ENCODE measurements at regions not wholly inside any gene's neighbourhood (a gene's known extent, or its start where the extent isn't known, plus 50 kb on each side); places are given as distances from the start of the nearest gene placed in this dataset.

- no peak for DNase-seq
Measured at GRCh38 chr13:105083992-105084391, 1451.5 kb downstream of the EFNB2 start.

DNA sequence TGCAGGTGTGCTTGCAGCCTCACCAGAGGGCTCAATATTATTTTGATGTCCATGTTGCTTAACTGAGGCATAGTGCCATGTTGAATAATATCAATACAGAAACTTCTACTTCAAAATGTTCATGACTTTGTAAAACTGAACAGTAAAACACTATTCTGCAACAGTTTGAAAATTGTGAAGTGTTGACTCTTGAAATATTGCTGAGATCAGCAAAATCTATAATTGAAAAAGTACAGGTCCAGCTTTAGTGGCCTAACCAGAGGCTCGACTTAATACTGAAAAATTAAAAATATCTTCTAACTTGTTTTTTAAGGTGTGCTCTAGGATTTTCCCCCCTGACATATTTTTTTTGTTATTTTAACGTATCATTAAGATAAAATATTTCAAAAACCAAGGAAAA is 1460.7 kb downstream of the EFNB2 start:
- DNase-seq, result no peak

DNA sequence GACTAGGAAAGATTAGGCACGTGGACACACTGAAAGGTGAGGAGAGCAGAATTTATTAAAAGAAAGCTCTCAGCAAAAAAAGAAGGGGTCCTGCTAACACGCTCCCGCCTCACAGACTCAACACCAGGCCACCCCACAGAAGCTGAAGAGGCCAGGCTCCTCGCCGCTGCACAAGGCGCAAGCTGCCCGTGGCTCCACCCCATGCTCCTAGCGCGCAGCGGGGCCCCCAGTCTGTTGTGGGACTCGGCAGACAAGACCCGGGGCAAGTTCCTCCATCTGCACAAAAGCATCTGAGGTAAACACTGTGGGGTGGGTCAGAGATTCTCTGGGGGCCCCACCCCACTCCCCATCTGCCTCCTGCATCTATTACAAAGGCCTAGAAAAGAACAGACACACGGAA is 1462.4 kb downstream of the EFNB2 start:
- no peak for DNase-seq

- no peak for DNase-seq
Measured at GRCh38 chr13:105070452-105070851, 1465.0 kb downstream of the EFNB2 start.

- DNase-seq, result no peak
Measured at GRCh38 chr13:105069106-105069505, 1466.4 kb downstream of the EFNB2 start.

DNA sequence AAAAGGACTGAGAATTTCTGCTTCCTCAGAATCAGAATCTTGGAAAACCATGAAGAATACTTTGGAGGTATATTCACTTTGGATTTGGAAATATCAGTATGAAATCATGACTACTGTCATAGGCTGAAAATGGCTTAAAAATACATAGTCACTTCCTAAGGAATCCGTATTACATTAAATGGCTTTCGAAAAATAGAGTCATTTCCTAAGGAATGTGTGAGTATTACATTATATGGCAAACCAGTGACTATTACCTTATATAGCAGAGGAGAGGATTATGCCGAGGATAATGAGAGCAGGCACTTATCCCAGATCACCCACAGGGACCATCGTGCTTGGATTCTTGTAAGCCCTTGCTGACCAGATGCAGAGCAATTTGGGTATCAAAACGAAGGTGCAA is 1471.8 kb downstream of the EFNB2 start:
- no peak for DNase-seq

DNA sequence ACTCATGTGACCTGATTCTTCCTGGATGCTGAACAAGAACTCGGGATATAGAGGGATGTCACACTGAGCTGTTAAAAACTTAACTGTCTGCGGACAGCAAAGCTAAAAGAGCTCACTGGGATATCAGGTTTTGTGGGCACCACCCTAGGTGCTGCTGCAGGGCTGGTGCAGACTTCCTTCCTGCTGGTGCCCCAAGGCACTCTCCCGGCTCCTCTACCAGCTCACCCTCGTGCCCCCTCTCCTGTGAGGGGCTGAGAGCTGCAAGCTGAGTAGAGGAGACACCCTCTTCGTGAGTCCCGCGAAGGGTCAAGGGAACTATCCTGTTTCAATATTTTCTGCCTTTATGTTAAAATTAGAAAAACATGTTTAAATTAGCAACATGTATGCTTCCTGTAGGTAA is 1475.7 kb downstream of the EFNB2 start:
- no peak for DNase-seq

- no peak for DNase-seq
Measured at GRCh38 chr13:105058517-105058916, 1476.9 kb downstream of the EFNB2 start.

- no peak for DNase-seq
Measured at GRCh38 chr13:105052711-105053110, 1482.8 kb downstream of the EFNB2 start.

DNA sequence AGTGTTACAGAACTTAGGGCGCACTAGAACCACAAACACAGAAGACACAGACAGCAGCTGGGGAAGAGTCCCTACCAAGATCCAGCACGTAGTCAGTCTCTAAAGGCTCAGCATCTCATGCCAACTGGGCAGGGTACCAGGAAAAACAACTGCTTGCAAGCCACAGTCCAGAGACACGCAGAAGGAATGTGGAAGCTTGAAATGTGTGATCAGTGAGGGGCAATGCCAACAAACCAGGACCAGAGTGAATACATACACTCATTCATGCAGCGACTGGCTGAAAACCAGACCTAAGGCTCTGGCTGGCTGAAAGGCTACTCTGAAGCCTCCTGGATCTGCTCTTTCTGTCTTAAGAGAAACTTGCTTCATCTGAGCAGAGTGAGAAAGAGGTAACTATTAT is 1484.8 kb downstream of the EFNB2 start:
- no peak for DNase-seq

DNA sequence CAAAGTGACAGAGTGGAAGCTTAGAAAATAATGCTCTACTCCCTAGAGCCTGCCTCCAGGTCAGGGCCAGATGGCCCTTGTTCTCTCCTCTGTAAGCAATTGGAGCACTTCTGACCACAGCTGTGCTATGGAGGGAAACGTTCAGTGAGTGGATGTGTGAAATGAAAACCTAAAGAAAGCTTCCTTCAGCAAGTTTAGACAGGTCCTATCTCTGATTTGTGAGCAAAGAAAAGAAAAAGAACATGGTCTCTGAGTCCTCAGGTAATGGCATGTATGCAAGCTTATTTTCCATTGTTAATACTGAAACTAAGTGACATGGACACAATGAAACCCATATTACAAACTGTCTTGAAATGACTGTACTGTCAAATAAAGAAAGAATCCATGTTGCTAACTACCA is 1486.8 kb downstream of the EFNB2 start:
- DNase-seq, result no peak

- no peak for DNase-seq
Measured at GRCh38 chr13:105047676-105048295, 1487.7 kb downstream of the EFNB2 start.

DNA sequence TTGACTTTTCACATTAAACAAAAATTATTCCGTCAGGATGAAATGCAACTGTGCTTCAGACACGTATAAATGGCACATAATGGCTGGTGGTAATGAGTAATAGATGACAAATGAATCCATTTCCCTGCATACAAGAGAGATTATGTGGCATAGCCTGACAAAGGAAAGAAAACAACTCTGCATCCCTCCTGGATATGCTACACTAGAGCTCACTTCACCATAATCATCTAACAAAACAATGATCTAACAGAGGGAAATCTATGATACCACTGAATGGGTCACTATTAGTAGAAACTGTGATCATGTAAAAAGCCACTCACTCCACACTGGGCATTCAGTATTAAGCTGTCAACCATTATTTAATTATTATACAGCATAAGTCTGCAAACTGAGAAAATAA is 1498.4 kb downstream of the EFNB2 start:
- DNase-seq, result no peak

GRCh38 chr13:105035092-105035491 is 1500.4 kb downstream of the EFNB2 start:
- no peak for DNase-seq

DNA sequence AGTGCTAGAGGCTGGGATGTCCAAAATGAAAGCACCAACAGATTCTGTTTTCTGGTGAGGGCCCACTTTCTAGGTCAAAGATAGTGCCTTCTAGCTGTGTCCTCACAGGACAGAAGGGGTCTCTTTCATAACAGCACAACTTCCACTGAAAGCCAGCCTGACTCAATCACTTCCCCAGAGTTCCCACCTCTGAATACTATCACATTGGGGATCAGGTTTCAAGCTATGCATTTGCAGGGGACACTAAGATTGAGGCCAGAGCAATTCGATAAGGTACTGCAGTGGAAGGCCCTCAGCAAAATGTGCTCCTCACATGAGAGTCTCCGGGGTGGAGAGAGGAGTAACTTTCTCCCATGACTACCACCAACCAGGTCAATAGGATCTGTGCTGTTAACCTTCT is 1501.5 kb downstream of the EFNB2 start:
- DNase-seq, result no peak

DNA sequence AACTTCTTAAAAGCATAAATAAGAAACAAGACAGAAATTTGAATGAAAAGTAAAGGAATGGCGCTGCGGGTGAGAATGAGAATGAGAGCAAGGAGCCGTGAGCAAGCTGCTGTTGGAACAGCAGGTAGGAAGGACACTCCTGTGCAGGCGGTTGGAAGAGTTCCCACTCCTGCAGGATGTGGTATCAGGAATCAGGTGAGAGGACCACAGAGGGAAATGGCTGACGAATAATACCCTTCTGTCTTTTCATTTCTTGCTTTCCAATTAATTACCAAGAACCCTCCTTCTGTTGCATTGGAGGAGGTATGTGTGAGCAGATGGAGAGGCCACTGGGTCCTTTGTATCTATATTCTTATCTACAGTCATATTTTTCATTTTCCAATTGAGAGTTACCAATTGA is 1504.2 kb downstream of the EFNB2 start:
- no peak for DNase-seq

DNA sequence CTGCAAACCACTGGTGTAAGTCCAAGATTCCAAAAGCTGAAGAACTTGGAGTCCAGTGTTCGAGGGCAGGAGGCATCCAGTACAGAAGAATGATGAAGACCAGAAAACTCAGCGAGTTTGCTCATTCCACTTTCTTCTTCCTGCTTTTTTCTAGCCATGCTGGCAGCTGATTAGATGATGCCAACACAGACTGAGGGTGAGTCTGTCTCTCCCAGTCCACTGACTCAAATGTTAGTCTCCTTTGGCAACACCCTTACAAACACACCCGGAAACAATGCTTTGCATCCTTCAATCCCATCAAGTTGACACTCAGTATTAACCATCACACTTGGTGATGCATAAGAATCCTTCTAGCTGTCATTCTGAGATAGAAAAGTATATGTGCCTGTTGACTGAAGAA is 1504.6 kb downstream of the EFNB2 start:
- no peak for DNase-seq

GRCh38 chr13:105019073-105019472 is 1516.4 kb downstream of the EFNB2 start:
- no peak for DNase-seq

GRCh38 chr13:105016266-105016665 is 1519.2 kb downstream of the EFNB2 start:
- DNase-seq, result no peak

DNA sequence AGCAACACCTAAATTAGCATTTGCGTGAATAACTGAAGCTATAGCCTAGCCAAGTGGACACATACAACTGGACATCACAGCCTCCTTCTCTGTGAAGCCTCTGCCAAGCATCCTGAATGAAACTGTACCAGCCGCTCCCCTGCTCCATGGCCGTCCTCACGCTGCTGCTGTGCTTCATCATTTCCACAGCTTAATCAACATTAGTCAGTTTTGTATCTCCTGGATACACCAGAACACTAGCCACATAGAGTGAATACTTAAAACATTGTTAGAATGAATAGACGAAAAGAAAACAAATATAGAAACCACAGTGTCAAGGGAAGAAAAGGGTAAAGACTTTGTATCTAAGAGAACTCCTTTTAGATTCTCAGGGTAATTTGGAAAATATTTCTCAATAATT is 1526.9 kb downstream of the EFNB2 start:
- no peak for DNase-seq

GRCh38 chr13:105007166-105007808 is 1528.2 kb downstream of the EFNB2 start:
- DNase-seq, result no peak

DNA sequence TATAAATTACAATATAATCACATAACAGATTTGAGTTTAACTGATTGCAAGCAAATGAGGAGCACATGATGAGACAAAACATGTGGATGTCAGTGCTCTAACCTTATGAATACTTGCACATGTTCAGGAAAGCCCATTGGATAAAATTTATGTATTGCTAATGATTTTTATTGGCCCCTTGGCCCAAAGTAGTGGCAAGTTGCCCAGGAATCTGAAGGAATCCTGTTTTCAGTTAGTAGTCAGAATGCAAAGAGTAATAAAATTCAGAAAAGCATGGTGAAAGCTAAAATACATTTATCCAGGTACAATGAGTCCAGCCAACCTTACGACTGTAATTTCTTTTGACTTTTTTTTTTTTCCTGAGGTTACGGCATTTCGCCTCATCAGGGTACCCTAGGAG is 1539.4 kb downstream of the EFNB2 start:
- DNase-seq, result no peak

DNA sequence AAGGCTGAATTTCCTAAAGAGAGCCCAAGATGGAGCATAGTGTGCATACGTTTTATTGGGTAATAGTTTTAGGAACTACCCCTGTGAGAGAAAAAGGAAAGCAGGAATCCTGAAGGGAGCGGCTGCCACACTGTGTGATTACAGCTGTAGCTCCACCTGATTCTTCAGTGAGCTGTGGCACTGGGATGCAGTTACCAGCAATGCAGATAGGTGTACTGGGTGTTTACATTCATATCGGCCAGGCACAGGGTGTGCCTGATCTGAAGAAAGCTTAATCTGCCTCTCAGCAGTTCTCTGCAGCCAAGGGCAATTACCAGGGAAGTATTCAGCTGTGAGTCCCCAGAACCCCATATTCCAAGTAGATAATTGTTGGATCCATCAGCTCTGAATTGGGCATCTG is 1541.8 kb downstream of the EFNB2 start:
- no peak for DNase-seq

- DNase-seq, result no peak
Measured at GRCh38 chr13:104987621-104988020, 1547.8 kb downstream of the EFNB2 start.

GRCh38 chr13:104984296-104984818 is 1551.1 kb downstream of the EFNB2 start:
- DNase-seq, result peak; percentile 83

All from KG1 (cell line).